Parathyroid adenoma (tissue), 2 donors: ENCODE measurements at regions not wholly inside any gene's neighbourhood (a gene's known extent, or its start where the extent isn't known, plus 50 kb on each side); places are given as distances from the start of the nearest gene placed in this dataset.

Experiments used
- H2AFZ ChIP-seq: fragments of 300-600 bp; sonication (generic); one replicate; pipeline ENCODE4 v1.7.0; 2017; ENCODE audit warnings: antibody characterized with exemption, mild to moderate bottlenecking
- H3K27ac ChIP-seq: fragments of 300-600 bp; sonication (generic); one replicate; pipeline ENCODE4 v1.7.0; 2017
- H3K27me3 ChIP-seq: fragments of 300-600 bp; sonication (generic); one replicate; pipeline ENCODE4 v1.7.0; 2017; ENCODE audit warnings: low read length; ENCODE audit not compliant: control insufficient read depth, insufficient read depth
- H3K36me3 ChIP-seq: fragments of 300-600 bp; sonication (generic); one replicate; pipeline ENCODE4 v1.7.0; 2017; ENCODE audit warnings: low read length; ENCODE audit not compliant: control insufficient read depth, insufficient read depth
- H3K4me1 ChIP-seq: fragments of 300-600 bp; sonication (generic); one replicate; pipeline ENCODE4 v1.7.0; 2017; ENCODE audit warnings: control low read depth
- H3K4me2 ChIP-seq: fragments of 300-600 bp; sonication (generic); one replicate; pipeline ENCODE4 v1.7.0; 2017; ENCODE audit warnings: low read length
- H3K4me3 ChIP-seq: fragments of 300-600 bp; sonication (generic); one replicate; pipeline ENCODE4 v1.7.0; 2017; ENCODE audit warnings: low read depth, low read length
- H3K79me2 ChIP-seq: fragments of 300-600 bp; sonication (generic); one replicate; pipeline ENCODE4 v1.7.0; 2017; ENCODE audit warnings: control low read depth
- H3K9ac ChIP-seq: fragments of 300-600 bp; sonication (generic); one replicate; pipeline ENCODE4 v1.7.0; 2017; ENCODE audit warnings: mild to moderate bottlenecking
- H3K9me3 ChIP-seq: fragments of 300-600 bp; sonication (generic); one replicate; pipeline ENCODE4 v1.7.0; 2017; ENCODE audit warnings: low read length; ENCODE audit not compliant: control insufficient read depth
- CTCF ChIP-seq: fragments of 300-600 bp; sonication (generic); IDR thresholded peaks from one replicate; pipeline ENCODE4 v1.7.0; 2017; ENCODE audit warnings: antibody characterized with exemption, mild to moderate bottlenecking
- donor health status: primary hyperparathyroidism.

- Histone ChIP-seq H3K27ac (no peak overlapping the region), H2AFZ (no peak overlapping the region), H3K9me3 (no peaks in the 10 kb centered on the region), H3K9ac (no peak overlapping the region), H3K4me3 (no peak overlapping the region), H3K4me2 (no peak overlapping the region), H3K79me2 (no peaks in the 10 kb centered on the region), H3K36me3 (no peaks in the 10 kb centered on the region), H3K4me1 (no peaks in the 10 kb centered on the region), H3K27me3 (no peaks in the 10 kb centered on the region)
- TF ChIP-seq CTCF, result no peak
Observed at GRCh38 chr6:81480139-81480538, 272.3 kb downstream of the TENT5A start.

GRCh38 chr6:81476881-81477280 lies 275.6 kb downstream of the TENT5A start:
- H3K9ac ChIP-seq, result no peak overlapping the region

GRCh38 chr6:81475646-81476045 lies 276.8 kb downstream of the TENT5A start:
- Histone ChIP-seq H3K4me2 (no peak overlapping the region), H3K4me1 (no peaks in the 10 kb centered on the region), H3K27ac (no peak overlapping the region), H3K9ac (no peak overlapping the region), H3K9me3 (no peaks in the 10 kb centered on the region), H2AFZ (no peak overlapping the region), H3K4me3 (no peak overlapping the region), H3K27me3 (no peaks in the 10 kb centered on the region), H3K79me2 (no peaks in the 10 kb centered on the region), H3K36me3 (no peaks in the 10 kb centered on the region)
- TF ChIP-seq CTCF, result no peak

More at GRCh38 chr6:81476881-81477280, 275.6 kb downstream of the TENT5A start:
- no peak overlapping the region for H3K4me3 ChIP-seq
- H3K36me3 ChIP-seq, result no peaks in the 10 kb centered on the region
- no peaks in the 10 kb centered on the region for H3K27me3 ChIP-seq
- H3K9me3 ChIP-seq, result no peaks in the 10 kb centered on the region
- no peak overlapping the region for H3K27ac ChIP-seq
- no peak overlapping the region for H2AFZ ChIP-seq
- H3K79me2 ChIP-seq, result no peaks in the 10 kb centered on the region
- TF ChIP-seq CTCF, result no peak
- no peak overlapping the region for H3K4me2 ChIP-seq
- no peaks in the 10 kb centered on the region for H3K4me1 ChIP-seq

- Histone ChIP-seq H3K36me3 (no peaks in the 10 kb centered on the region), H3K4me2 (no peak overlapping the region), H3K4me3 (no peak overlapping the region), H2AFZ (no peak overlapping the region), H3K27ac (no peak overlapping the region), H3K79me2 (no peaks in the 10 kb centered on the region), H3K9me3 (no peaks in the 10 kb centered on the region), H3K9ac (no peak overlapping the region), H3K27me3 (no peaks in the 10 kb centered on the region), H3K4me1 (no peaks in the 10 kb centered on the region)
- TF ChIP-seq CTCF, result peak; percentile 41
Observed at GRCh38 chr6:81465859-81466258, 286.6 kb downstream of the TENT5A start.

GRCh38 chr6:81456416-81456815 lies 296.1 kb downstream of the TENT5A start:
- Histone ChIP-seq H3K27ac (no peak overlapping the region), H3K4me1 (no peaks in the 10 kb centered on the region), H3K36me3 (no peaks in the 10 kb centered on the region), H3K9ac (no peak overlapping the region), H3K79me2 (no peaks in the 10 kb centered on the region), H2AFZ (no peak overlapping the region), H3K9me3 (no peaks in the 10 kb centered on the region), H3K4me3 (no peak overlapping the region), H3K4me2 (no peak overlapping the region), H3K27me3 (no peaks in the 10 kb centered on the region)
- no peak for TF ChIP-seq CTCF
